BJ (cell line): ENCODE measurements at regions not wholly inside any gene's neighbourhood (a gene's known extent, or its start where the extent isn't known, plus 50 kb on each side); places are given as distances from the start of the nearest gene placed in this dataset.

Experiments used
- CTCF ChIA-PET: fragments of 350-600 bp; formaldehyde crosslinking; extraction: SDS; loops from one replicate; lab custom pipeline; 2021; ENCODE audit warnings: antibody characterized with exemption, inconsistent platforms; lab: Yijun Ruan, JAX
- POLR2A ChIA-PET: fragments of 300-600 bp; sonication (Branson Sonifier 250); formaldehyde crosslinking; extraction: SDS; loops from one replicate; lab custom pipeline; 2021; ENCODE audit warnings: antibody characterized with exemption; lab: Charles Lee
- DNase-seq: peaks from one replicate; pipeline ENCODE4 v3.0.0-alpha.2; 2011; ENCODE audit warnings: low read depth
- H3K27me3 ChIP-seq: 2 replicates; pipeline ENCODE4 v1.6.0; 2011; ENCODE audit warnings: low read length; ENCODE audit not compliant: control insufficient read depth, insufficient read depth
- H3K36me3 ChIP-seq: 2 replicates; pipeline ENCODE4 v1.5.1; 2011; ENCODE audit warnings: low read length; ENCODE audit not compliant: control insufficient read depth, insufficient read depth
- H3K4me3 ChIP-seq: 2 replicates; pipeline ENCODE4 v1.5.1; 2011; ENCODE audit warnings: low read depth, mild to moderate bottlenecking, control low read depth, low read length
- CTCF ChIP-seq: IDR thresholded peaks from 2 replicates; pipeline ENCODE4 v1.5.1; 2011; ENCODE audit warnings: low read depth, mild to moderate bottlenecking, control low read depth, inconsistent platforms, low read length, moderate library complexity; ENCODE audit not compliant: insufficient read depth

GRCh38 chr1:42037161-42037560, 116.0 kb upstream of the GUCA2B start:
- Histone ChIP-seq H3K36me3 (no peaks in the 10 kb centered on the region), H3K4me3 (no peak overlapping the region), H3K27me3 (no peaks in the 10 kb centered on the region; the same call in none of the 2 replicates)
- no peak for TF ChIP-seq CTCF
- ChIA-PET CTCF (interaction anchor here (0.6 to 1.0 kb wide), 2 partner anchors 10 to 227 kb away, joined by 3 to 5 read pairs; no protein-coding TSS in a partner anchor), POLR2A (no interaction called here)
- DNase-seq, result no peak

DNA sequence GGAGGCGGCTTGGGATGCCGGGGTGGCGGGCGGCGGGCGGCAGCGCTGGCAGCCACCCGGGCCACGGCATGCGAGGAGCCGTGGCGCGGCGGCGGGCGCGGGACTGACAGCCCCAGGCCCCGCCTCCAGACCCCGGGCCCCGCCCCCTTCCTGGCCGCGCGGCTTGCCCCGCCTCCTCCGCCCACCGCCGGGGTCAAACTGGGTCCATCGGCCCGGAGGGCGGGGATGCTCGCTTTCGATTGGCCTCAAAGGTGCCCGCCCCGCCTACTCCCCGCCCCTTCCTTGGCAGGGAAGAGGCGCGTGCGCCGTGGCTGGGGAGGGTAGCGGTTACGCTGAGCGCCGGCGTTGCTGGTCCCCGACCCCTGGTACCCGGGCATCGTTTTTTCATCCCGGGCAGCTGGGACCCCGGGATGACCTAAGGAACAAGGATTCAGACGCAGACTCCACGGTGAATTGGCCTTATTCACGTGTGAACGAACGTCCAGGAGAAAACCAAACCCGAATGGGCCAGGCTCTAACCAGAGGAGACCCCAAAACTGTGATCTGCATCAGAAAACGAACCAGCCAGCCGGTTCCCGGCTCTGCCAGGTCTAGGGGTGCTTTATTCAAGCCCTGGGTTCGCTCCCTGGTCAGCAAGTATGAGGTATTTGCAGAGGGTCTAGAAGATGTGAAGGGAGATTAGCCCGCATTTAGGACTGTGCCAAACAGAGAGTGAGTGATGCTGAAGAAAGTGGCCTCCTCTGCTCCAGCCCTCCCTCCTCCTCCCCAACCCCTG, 117.2 kb upstream of the GUCA2B start:
- POLR2A ChIA-PET, result no interaction called here
- CTCF ChIA-PET, result interaction anchor here (0.8 to 1.6 kb wide), 2 partner anchors 9 to 11 kb away, joined by 3 to 4 read pairs; no protein-coding TSS in a partner anchor

DNA sequence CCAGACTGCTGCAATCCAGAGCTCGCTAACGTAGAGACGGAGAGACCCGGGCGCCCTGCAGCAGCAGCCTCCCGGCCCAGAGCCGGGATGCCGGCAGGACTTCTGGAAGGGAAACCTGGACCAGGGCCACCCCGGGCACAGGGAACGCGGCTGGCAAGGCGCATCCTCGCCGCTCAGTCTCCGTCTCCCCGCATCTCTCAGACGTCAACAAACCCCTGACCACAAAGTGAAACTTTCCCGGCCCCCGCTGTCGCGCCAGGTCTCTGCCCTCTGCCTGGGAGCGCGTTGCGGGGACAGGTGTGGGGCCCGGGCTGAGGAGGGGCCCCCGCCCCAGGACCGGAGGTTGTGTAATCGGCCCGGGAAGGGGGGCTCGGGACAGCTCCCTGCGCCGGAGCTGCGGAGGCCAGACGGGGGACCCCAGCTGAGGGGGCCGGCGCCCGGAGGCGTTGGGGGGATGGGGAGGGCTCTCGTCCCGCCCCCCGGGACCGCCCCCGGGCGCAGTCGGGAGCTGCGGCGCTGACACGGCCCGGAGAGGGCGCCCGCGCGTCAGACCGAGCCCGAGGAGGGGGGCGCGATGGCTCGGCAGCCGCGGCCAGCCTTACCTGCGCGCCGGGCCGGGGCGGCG, 116.6 kb upstream of the HIVEP3 start:
- DNase-seq, result no peak
- ChIA-PET CTCF (interaction anchor here (0.8 to 1.7 kb wide), 7 partner anchors 8 to 461 kb away, joined by 3 to 5 read pairs (median 4); no protein-coding TSS in a partner anchor), POLR2A (no interaction called here)
- no peak for TF ChIP-seq CTCF
- no peaks in the 10 kb centered on the region; the same call in none of the 2 replicates for H3K27me3 ChIP-seq
- peak overlapping the region; percentile 97 for H3K4me3 ChIP-seq
- H3K36me3 ChIP-seq, result no peaks in the 10 kb centered on the region

More for the DNA sequence above, 117.2 kb upstream of the GUCA2B start:
- H3K4me3 ChIP-seq, result peak overlapping the region; percentile 97
- peak; percentile 29 for DNase-seq
- TF ChIP-seq CTCF, result no peak
- H3K27me3 ChIP-seq, result no peaks in the 10 kb centered on the region; the same call in none of the 2 replicates
- H3K36me3 ChIP-seq, result no peaks in the 10 kb centered on the region

- ChIA-PET POLR2A (no interaction called here), CTCF (interaction anchor here (0.6 to 1.7 kb wide), 6 partner anchors 25 to 460 kb away, joined by 3 to 5 read pairs (median 4); no protein-coding TSS in a partner anchor)
- DNase-seq, result no peak
- Histone ChIP-seq H3K27me3 (no peaks in the 10 kb centered on the region; the same call in none of the 2 replicates), H3K36me3 (no peaks in the 10 kb centered on the region), H3K4me3 (peak overlapping the region; percentile 97; the same call in 1 of the 2 replicates)
- TF ChIP-seq CTCF, result no peak
Measured at GRCh38 chr1:42034426-42034825, 115.7 kb upstream of the HIVEP3 start.

DNA sequence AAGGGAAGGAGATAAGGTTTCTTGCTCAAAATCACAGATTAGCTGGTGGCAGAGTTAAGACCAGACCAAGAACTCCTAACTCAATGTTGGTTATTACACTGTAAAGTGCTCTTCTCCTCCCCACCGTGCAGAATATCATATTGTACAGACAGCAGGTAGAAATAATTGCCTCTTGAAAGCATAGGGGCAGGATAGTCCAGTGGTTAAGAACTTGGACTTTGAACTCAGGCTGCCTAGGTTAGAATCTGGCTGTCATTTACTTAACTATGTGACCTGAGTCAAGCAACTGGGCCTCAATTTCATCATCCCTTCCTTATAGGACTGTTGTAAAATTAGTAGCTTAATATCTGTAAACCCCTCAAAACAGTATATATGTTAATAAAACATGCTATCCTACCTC, 114.9 kb upstream of the HIVEP3 start:
- H3K36me3 ChIP-seq, result no peaks in the 10 kb centered on the region
- no peak for TF ChIP-seq CTCF
- no peak overlapping the region for H3K4me3 ChIP-seq
- ChIA-PET CTCF (interaction anchor here (1.2 to 1.7 kb wide), 3 partner anchors 140 to 460 kb away, joined by 3 to 5 read pairs (median 4); no protein-coding TSS in a partner anchor), POLR2A (no interaction called here)
- DNase-seq, result no peak
- H3K27me3 ChIP-seq, result no peaks in the 10 kb centered on the region; the same call in none of the 2 replicates
